Right lobe of liver (tissue), 6 donors: ENCODE measurements at regions not wholly inside any gene's neighbourhood (a gene's known extent, or its start where the extent isn't known, plus 50 kb on each side); places are given as distances from the start of the nearest gene placed in this dataset.

Source experiments
- ATAC-seq, 4 donors: fragments of 200-7000 bp; cut with Tn5 transposase; one replicate each; pipeline ENCODE4 v1.9.1; 2020; ENCODE audit warnings: mild to moderate bottlenecking in 4 of 4, moderate library complexity in 4 of 4
- DNase-seq, 3 donors: peaks; one replicate each; pipeline ENCODE4 v3.0.0-alpha.2; 2020
- H3K27ac ChIP-seq, 3 donors: fragments of 200-600 bp; one replicate each; pipeline ENCODE4 v1.8.0; 2022
- H3K27me3 ChIP-seq, 2 donors: fragments of 200-600 bp; one replicate each; pipeline ENCODE4 v1.8.0; 2022
- H3K36me3 ChIP-seq, 4 donors: fragments of 200-600 bp; sonication (generic) in 1 of 4; one replicate each; pipeline versions ENCODE4 v1.5.1 to v1.8.0; 2017 to 2022; ENCODE audit warnings: control low read depth in 1 of 4
- H3K4me1 ChIP-seq, 4 donors: fragments of 200-600 bp; sonication (generic) in 1 of 4; one replicate each; pipeline versions ENCODE4 v1.5.1 to v1.8.0; 2017 to 2022; ENCODE audit warnings: control low read depth in 1 of 4
- H3K4me3 ChIP-seq, 3 donors: fragments of 200-600 bp; one replicate each; pipeline ENCODE4 v1.8.0; 2022
- H3K9me3 ChIP-seq, 4 donors: fragments of 200-600 bp; sonication (generic) in 1 of 4; one replicate each; pipeline versions ENCODE4 v1.5.1 to v1.8.0; 2017 to 2022; ENCODE audit warnings: control low read depth in 1 of 4
- CTCF ChIP-seq, 4 donors: fragments of 200-600 bp in 3 of 4; fragments of 450-650 bp in 1 of 4; IDR thresholded peaks; one replicate each; pipeline versions ENCODE4 v1.5.1 to v1.8.0; 2016 to 2022; ENCODE audit warnings: antibody characterized with exemption in 4 of 4, mild to moderate bottlenecking in 2 of 4
- POLR2A ChIP-seq: fragments of 450-650 bp; IDR thresholded peaks from one replicate; pipeline ENCODE4 v1.6.1; 2017; ENCODE audit warnings: antibody characterized with exemption, mild to moderate bottlenecking
- WGBS: methylation state at CpG from one replicate; pipeline ENCODE4 v1.1.6; 2018; ENCODE audit warnings: low coverage, low lambda C conversion rate; ENCODE audit not compliant: insufficient coverage; ENCODE audit errors: missing lambda C conversion rate; 5-methylcytosine and 5-hydroxymethylcytosine counted together
- intact Hi-C, 2 donors: fragments of 100-400 bp; cut with DNase I; formaldehyde crosslinking; loops; one replicate each; pipeline versions ENCODE4 v1.11.2 to v1.14.1; 2022
- donor health status: DM: no; HTN: yes; CAD: no.
- donor health status: DM: no; HTN: no; CAD: no.
- donor health status: DM: no; HTN: no; CAD: no.
- donor health status: DM: no; HTN: yes; CAD: no.
- donor health status: DM: no; HTN: yes; CAD: no.

- ATAC-seq (no peak), DNase-seq (no peak)
- Histone ChIP-seq H3K36me3 (no peaks in the 10 kb centered on the region), H3K4me1 (no peaks in the 10 kb centered on the region), H3K4me3 (no peak overlapping the region), H3K27ac (no peak overlapping the region), H3K9me3 (no peaks in the 10 kb centered on the region), H3K27me3 (no peaks in the 10 kb centered on the region)
- TF ChIP-seq CTCF (IDR thresholded peaks at IDR 0.05) (no peak), POLR2A (no peak)
- 39% methylated on average over 3 of the region's 5 CpGs for WGBS
- intact Hi-C loops = no loop called here
Measured at GRCh38 chr21:17370263-17370662, 142.6 kb upstream of the CXADR start.

GRCh38 chr21:17370916-17371315 is 141.9 kb upstream of the CXADR start:
- Histone ChIP-seq H3K27ac (no peak overlapping the region), H3K4me1 (no peaks in the 10 kb centered on the region), H3K9me3 (no peaks in the 10 kb centered on the region), H3K27me3 (no peaks in the 10 kb centered on the region), H3K4me3 (no peak overlapping the region), H3K36me3 (no peaks in the 10 kb centered on the region)
- ATAC-seq (no peak), DNase-seq (no peak)
- 27% methylated on average over 5 of the region's 5 CpGs for WGBS
- TF ChIP-seq POLR2A = no peak
- no peak for TF ChIP-seq CTCF (IDR thresholded peaks at IDR 0.05)
- intact Hi-C loops = no loop called here

- Histone ChIP-seq H3K27ac (no peak overlapping the region), H3K4me1 (no peaks in the 10 kb centered on the region), H3K27me3 (no peaks in the 10 kb centered on the region), H3K36me3 (no peaks in the 10 kb centered on the region), H3K4me3 (no peak overlapping the region), H3K9me3 (no peaks in the 10 kb centered on the region)
- intact Hi-C loops = no loop called here
- DNase-seq (no peak), ATAC-seq (no peak)
- WGBS = 14% methylated on average over 1 of the region's 1 CpG
- no peak for TF ChIP-seq POLR2A
- TF ChIP-seq CTCF (IDR thresholded peaks at IDR 0.05) = no peak
Measured at GRCh38 chr21:17371450-17371849, 141.4 kb upstream of the CXADR start.

GRCh38 chr21:17372200-17372599 is 140.6 kb upstream of the CXADR start:
- no peaks in the 10 kb centered on the region for H3K4me1 ChIP-seq
- no peaks in the 10 kb centered on the region for H3K36me3 ChIP-seq
- WGBS = 53% methylated on average over 2 of the region's 2 CpGs
- DNase-seq (no peak), ATAC-seq (no peak)
- no peak overlapping the region for H3K4me3 ChIP-seq
- intact Hi-C loops = no loop called here
- H3K27ac ChIP-seq = no peak overlapping the region
- TF ChIP-seq POLR2A = no peak
- H3K9me3 ChIP-seq = no peaks in the 10 kb centered on the region
- H3K27me3 ChIP-seq = no peaks in the 10 kb centered on the region

- Histone ChIP-seq H3K36me3 (no peaks in the 10 kb centered on the region), H3K9me3 (no peaks in the 10 kb centered on the region), H3K27ac (no peak overlapping the region), H3K27me3 (no peaks in the 10 kb centered on the region), H3K4me3 (no peak overlapping the region), H3K4me1 (no peaks in the 10 kb centered on the region)
- WGBS = 10% methylated on average over 2 of the region's 2 CpGs
- DNase-seq = no peak
- no peak for ATAC-seq
- TF ChIP-seq POLR2A = no peak
- no peak for TF ChIP-seq CTCF (IDR thresholded peaks at IDR 0.05)
- intact Hi-C loops = loop anchor here in 1 of 2 donors (10.0 kb wide), 1 partner anchor 188 kb away; no protein-coding TSS in a partner anchor
Measured at GRCh38 chr21:17386498-17386897, 126.3 kb upstream of the CXADR start.
